ENCODE measurements at regions not wholly inside any gene's neighbourhood (a gene's known extent, or its start where the extent isn't known, plus 50 kb on each side); places are given as distances from the start of the nearest gene placed in this dataset.
"Not testable (repeated sequence)": the region's sequence is repeated elsewhere in the genome, so short reads cannot be mapped to it uniquely, and the experiment has no call there.

GRCh38 chr6:158886346-158886977 is 67.3 kb upstream of the EZR start:
- TF ChIP-seq, protein P1, sequence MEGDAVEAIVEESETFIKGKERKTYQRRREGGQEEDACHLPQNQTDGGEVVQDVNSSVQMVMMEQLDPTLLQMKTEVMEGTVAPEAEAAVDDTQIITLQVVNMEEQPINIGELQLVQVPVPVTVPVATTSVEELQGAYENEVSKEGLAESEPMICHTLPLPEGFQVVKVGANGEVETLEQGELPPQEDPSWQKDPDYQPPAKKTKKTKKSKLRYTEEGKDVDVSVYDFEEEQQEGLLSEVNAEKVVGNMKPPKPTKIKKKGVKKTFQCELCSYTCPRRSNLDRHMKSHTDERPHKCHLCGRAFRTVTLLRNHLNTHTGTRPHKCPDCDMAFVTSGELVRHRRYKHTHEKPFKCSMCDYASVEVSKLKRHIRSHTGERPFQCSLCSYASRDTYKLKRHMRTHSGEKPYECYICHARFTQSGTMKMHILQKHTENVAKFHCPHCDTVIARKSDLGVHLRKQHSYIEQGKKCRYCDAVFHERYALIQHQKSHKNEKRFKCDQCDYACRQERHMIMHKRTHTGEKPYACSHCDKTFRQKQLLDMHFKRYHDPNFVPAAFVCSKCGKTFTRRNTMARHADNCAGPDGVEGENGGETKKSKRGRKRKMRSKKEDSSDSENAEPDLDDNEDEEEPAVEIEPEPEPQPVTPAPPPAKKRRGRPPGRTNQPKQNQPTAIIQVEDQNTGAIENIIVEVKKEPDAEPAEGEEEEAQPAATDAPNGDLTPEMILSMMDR (IDR thresholded peaks at IDR 0.05): not testable (repeated sequence)
- TF ChIP-seq EZH2phosphoT487 (IDR thresholded peaks at IDR 0.05): not testable (repeated sequence)
